GM04504 (cell line): ENCODE measurements at regions not wholly inside any gene's neighbourhood (a gene's known extent, or its start where the extent isn't known, plus 50 kb on each side); places are given as distances from the start of the nearest gene placed in this dataset.

Source experiments
- DNase-seq: peaks from one replicate; pipeline ENCODE4 v3.0.0-alpha.2; 2012; ENCODE audit warnings: low read depth

GRCh38 chr12:24759155-24759554 lies 189.7 kb downstream of the BCAT1 start:
- DNase-seq, result no peak

- DNase-seq, result no peak
Observed at GRCh38 chr12:24756479-24757024, 192.3 kb downstream of the BCAT1 start.

GRCh38 chr12:24754690-24755638 lies 193.9 kb downstream of the BCAT1 start:
- DNase-seq, result peak; percentile 23

GRCh38 chr12:24752763-24753462 lies 196.0 kb downstream of the BCAT1 start:
- DNase-seq, result no peak

GRCh38 chr12:24751181-24751580 lies 197.7 kb downstream of the BCAT1 start:
- DNase-seq, result no peak

- no peak for DNase-seq
Observed at GRCh38 chr12:24750263-24750662, 198.6 kb downstream of the BCAT1 start.

GRCh38 chr12:24749171-24749570 lies 199.7 kb downstream of the BCAT1 start:
- DNase-seq, result no peak

- DNase-seq, result no peak
Observed at GRCh38 chr12:24748326-24748725, 200.6 kb downstream of the BCAT1 start.

- DNase-seq, result no peak
Observed at GRCh38 chr12:24746864-24747263, 202.0 kb downstream of the BCAT1 start.

- DNase-seq, result no peak
Observed at GRCh38 chr12:24746006-24746671, 202.8 kb downstream of the BCAT1 start.

GRCh38 chr12:24743941-24744793 lies 204.7 kb downstream of the BCAT1 start:
- DNase-seq, result no peak

GRCh38 chr12:24742378-24742777 lies 206.5 kb downstream of the BCAT1 start:
- no peak for DNase-seq

GRCh38 chr12:24741216-24741615 lies 207.7 kb downstream of the BCAT1 start:
- DNase-seq, result no peak

- DNase-seq, result no peak
Observed at GRCh38 chr12:24739106-24739779, 209.7 kb downstream of the BCAT1 start.

- no peak for DNase-seq
Observed at GRCh38 chr12:24738441-24738840, 210.5 kb downstream of the BCAT1 start.

- no peak for DNase-seq
Observed at GRCh38 chr12:24731596-24731995, 217.3 kb downstream of the BCAT1 start.

GRCh38 chr12:24730489-24730896 lies 218.4 kb downstream of the BCAT1 start:
- no peak for DNase-seq

GRCh38 chr12:24728826-24729225 lies 220.1 kb downstream of the BCAT1 start:
- no peak for DNase-seq

- no peak for DNase-seq
Observed at GRCh38 chr12:24728366-24728765, 220.5 kb downstream of the BCAT1 start.

- DNase-seq, result no peak
Observed at GRCh38 chr12:24725616-24726015, 223.3 kb downstream of the BCAT1 start.

- no peak for DNase-seq
Observed at GRCh38 chr12:24724814-24725213, 224.1 kb downstream of the BCAT1 start.
